Right lobe of liver (tissue), 6 donors: ENCODE measurements at regions not wholly inside any gene's neighbourhood (a gene's known extent, or its start where the extent isn't known, plus 50 kb on each side); places are given as distances from the start of the nearest gene placed in this dataset.

ENCODE experiments used
- ATAC-seq, 4 donors: fragments of 200-7000 bp; cut with Tn5 transposase; one replicate each; pipeline ENCODE4 v1.9.1; 2020; ENCODE audit warnings: mild to moderate bottlenecking in 4 of 4, moderate library complexity in 4 of 4
- DNase-seq, 3 donors: peaks; one replicate each; pipeline ENCODE4 v3.0.0-alpha.2; 2020
- H3K27ac ChIP-seq, 3 donors: fragments of 200-600 bp; one replicate each; pipeline ENCODE4 v1.8.0; 2022
- H3K27me3 ChIP-seq, 2 donors: fragments of 200-600 bp; one replicate each; pipeline ENCODE4 v1.8.0; 2022
- H3K36me3 ChIP-seq, 4 donors: fragments of 200-600 bp; sonication (generic) in 1 of 4; one replicate each; pipeline versions ENCODE4 v1.5.1 to v1.8.0; 2017 to 2022; ENCODE audit warnings: control low read depth in 1 of 4
- H3K4me1 ChIP-seq, 4 donors: fragments of 200-600 bp; sonication (generic) in 1 of 4; one replicate each; pipeline versions ENCODE4 v1.5.1 to v1.8.0; 2017 to 2022; ENCODE audit warnings: control low read depth in 1 of 4
- H3K4me3 ChIP-seq, 3 donors: fragments of 200-600 bp; one replicate each; pipeline ENCODE4 v1.8.0; 2022
- H3K9me3 ChIP-seq, 4 donors: fragments of 200-600 bp; sonication (generic) in 1 of 4; one replicate each; pipeline versions ENCODE4 v1.5.1 to v1.8.0; 2017 to 2022; ENCODE audit warnings: control low read depth in 1 of 4
- POLR2A ChIP-seq: fragments of 450-650 bp; IDR thresholded peaks from one replicate; pipeline ENCODE4 v1.6.1; 2017; ENCODE audit warnings: antibody characterized with exemption, mild to moderate bottlenecking
- WGBS: methylation state at CpG from one replicate; pipeline ENCODE4 v1.1.6; 2018; ENCODE audit warnings: low coverage, low lambda C conversion rate; ENCODE audit not compliant: insufficient coverage; ENCODE audit errors: missing lambda C conversion rate; 5-methylcytosine and 5-hydroxymethylcytosine counted together
- intact Hi-C, 2 donors: fragments of 100-400 bp; cut with DNase I; formaldehyde crosslinking; loops; one replicate each; pipeline versions ENCODE4 v1.11.2 to v1.14.1; 2022
- TF ChIP-seq, protein P1 (sequence below), 4 donors: fragments of 200-600 bp in 3 of 4; fragments of 450-650 bp in 1 of 4; IDR thresholded peaks; one replicate each; pipeline versions ENCODE4 v1.5.1 to v1.8.0; 2016 to 2022; ENCODE audit warnings: antibody characterized with exemption in 4 of 4, mild to moderate bottlenecking in 2 of 4
- donor health status: DM: no; HTN: yes; CAD: no.
- donor health status: DM: no; HTN: no; CAD: no.
- donor health status: DM: no; HTN: no; CAD: no.
- donor health status: DM: no; HTN: yes; CAD: no.
- donor health status: DM: no; HTN: yes; CAD: no.

DNA sequence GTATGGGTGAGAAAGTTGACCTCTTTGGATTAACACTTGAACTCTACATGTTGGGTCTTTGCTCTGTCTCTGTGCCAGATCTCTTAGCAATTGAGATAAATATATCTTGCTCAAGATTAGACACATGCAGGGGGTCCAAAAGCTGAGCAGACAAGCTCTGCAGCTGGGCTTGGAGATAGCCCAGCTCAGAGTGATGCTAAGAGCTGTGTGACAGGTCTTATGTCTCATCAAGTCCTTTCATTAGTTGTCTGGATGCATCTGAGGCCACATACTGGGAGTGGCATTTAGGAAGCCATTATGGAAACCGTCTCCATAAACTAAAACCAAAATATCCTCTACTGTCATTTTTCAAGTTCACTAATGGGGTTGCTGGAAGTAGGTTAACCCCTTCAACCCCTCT is 289.4 kb upstream of the DUSP10 start:
- TF ChIP-seq POLR2A, result no peak
- TF ChIP-seq, protein P1, sequence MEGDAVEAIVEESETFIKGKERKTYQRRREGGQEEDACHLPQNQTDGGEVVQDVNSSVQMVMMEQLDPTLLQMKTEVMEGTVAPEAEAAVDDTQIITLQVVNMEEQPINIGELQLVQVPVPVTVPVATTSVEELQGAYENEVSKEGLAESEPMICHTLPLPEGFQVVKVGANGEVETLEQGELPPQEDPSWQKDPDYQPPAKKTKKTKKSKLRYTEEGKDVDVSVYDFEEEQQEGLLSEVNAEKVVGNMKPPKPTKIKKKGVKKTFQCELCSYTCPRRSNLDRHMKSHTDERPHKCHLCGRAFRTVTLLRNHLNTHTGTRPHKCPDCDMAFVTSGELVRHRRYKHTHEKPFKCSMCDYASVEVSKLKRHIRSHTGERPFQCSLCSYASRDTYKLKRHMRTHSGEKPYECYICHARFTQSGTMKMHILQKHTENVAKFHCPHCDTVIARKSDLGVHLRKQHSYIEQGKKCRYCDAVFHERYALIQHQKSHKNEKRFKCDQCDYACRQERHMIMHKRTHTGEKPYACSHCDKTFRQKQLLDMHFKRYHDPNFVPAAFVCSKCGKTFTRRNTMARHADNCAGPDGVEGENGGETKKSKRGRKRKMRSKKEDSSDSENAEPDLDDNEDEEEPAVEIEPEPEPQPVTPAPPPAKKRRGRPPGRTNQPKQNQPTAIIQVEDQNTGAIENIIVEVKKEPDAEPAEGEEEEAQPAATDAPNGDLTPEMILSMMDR (IDR thresholded peaks at IDR 0.05), result no peak
- DNase-seq (no peak), ATAC-seq (no peak)
- WGBS, result 80% methylated on average over 1 of the region's 1 CpG
- intact Hi-C loops, result no loop called here
- Histone ChIP-seq H3K4me3 (no peak overlapping the region), H3K27ac (no peak overlapping the region), H3K36me3 (no peaks in the 10 kb centered on the region), H3K9me3 (no peaks in the 10 kb centered on the region), H3K4me1 (peaks cover 0 to 28% (median 8%) of the 10 kb centered on the region in 4 donors), H3K27me3 (no peaks in the 10 kb centered on the region)

DNA sequence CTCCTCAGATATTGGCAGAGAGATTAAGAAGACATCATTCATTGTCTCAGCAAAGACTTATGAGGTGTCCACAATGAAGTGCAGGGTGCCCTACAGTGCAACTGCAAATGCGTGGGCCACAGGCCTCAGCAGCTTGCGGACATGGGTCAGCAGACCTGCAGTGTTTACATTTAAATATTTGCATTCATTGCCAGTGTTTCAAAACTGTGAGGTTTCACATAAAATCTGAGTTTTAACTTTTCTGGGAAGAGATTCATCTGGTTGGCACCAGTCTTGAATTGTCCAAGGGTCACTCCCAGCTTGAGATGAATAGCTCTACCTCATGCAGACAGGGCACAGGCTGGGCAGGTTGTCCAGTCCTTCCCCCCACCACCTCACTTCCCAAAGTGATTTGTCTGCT is 286.8 kb upstream of the DUSP10 start:
- DNase-seq (peak; percentile 28 to 65 (median 61)), ATAC-seq (peak; percentile 72 to 83 (median 78))
- no peaks in the 10 kb centered on the region for H3K36me3 ChIP-seq
- no peaks in the 10 kb centered on the region for H3K27me3 ChIP-seq
- no peak for TF ChIP-seq POLR2A
- TF ChIP-seq, protein P1 (IDR thresholded peaks at IDR 0.05), result no peak
- H3K27ac ChIP-seq, result peak overlapping the region in 2 of 3 donors; percentile 34 to 73
- H3K4me3 ChIP-seq, result no peak overlapping the region
- intact Hi-C loops, result no loop called here
- WGBS, result 30% methylated on average over 2 of the region's 2 CpGs
- H3K9me3 ChIP-seq, result no peaks in the 10 kb centered on the region
- peaks cover 0 to 38% (median 8%) of the 10 kb centered on the region in 4 donors for H3K4me1 ChIP-seq

DNA sequence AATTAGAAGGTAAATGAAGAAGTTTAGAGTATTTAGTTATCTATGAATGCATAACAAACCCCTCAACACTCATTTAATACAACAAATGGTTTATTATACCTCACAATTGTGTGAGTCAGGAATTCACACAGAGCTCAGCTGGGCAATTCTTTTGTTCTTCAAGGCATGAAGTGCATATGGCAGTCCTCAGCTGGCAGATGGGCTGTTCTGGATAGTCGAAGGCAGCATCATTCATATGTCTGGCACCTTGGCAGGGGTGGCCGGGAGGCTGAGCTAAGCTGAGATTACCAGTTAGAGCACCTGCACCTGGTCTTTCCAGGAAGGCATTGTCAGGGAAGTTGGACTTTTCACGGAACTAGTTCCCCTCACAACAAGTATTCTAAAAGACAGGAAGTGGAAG is 286.2 kb upstream of the DUSP10 start:
- DNase-seq (no peak), ATAC-seq (peak in 2 of 4 donors; percentile 7 to 28)
- Histone ChIP-seq H3K4me1 (peaks cover 0 to 38% (median 8%) of the 10 kb centered on the region in 4 donors), H3K27me3 (no peaks in the 10 kb centered on the region), H3K9me3 (no peaks in the 10 kb centered on the region), H3K4me3 (no peak overlapping the region), H3K27ac (peak overlapping the region in 2 of 3 donors; percentile 34 to 73), H3K36me3 (no peaks in the 10 kb centered on the region)
- no CpG with 5 or more reads among the region's 3 CpGs for WGBS
- intact Hi-C loops, result no loop called here
- no peak for TF ChIP-seq POLR2A
- TF ChIP-seq, protein P1 (IDR thresholded peaks at IDR 0.05), result no peak

DNA sequence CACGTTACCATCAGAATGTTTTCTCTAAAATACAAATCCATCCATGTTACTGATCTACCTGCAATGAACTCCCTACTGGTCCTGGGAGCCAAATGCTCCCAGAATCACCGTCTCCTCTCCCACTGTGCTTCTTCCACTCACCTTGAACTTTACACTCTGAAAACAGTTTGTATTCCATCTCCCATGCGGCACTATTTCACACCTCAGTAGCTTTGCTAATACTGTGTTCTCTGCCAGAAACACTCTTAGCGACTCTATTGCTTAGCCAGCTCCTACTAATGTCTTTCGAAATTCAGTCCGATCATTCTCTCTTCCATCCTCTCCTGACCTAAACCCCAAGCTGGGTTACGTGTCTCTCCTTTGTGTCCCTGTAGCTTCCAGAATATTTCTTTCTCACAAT is 284.4 kb upstream of the DUSP10 start:
- 28% methylated on average over 7 of the region's 7 CpGs for WGBS
- DNase-seq (peak in 1 of 3 donors; percentile 55), ATAC-seq (peak; percentile 77 to 89 (median 82))
- Histone ChIP-seq H3K4me1 (peaks cover 0 to 38% (median 8%) of the 10 kb centered on the region in 4 donors), H3K9me3 (no peaks in the 10 kb centered on the region), H3K27ac (peak overlapping the region in 2 of 3 donors; percentile 72 to 87), H3K27me3 (no peaks in the 10 kb centered on the region), H3K36me3 (no peaks in the 10 kb centered on the region), H3K4me3 (no peak overlapping the region)
- intact Hi-C loops, result no loop called here
- TF ChIP-seq, protein P1 (IDR thresholded peaks at IDR 0.05), result no peak
- no peak for TF ChIP-seq POLR2A

DNA sequence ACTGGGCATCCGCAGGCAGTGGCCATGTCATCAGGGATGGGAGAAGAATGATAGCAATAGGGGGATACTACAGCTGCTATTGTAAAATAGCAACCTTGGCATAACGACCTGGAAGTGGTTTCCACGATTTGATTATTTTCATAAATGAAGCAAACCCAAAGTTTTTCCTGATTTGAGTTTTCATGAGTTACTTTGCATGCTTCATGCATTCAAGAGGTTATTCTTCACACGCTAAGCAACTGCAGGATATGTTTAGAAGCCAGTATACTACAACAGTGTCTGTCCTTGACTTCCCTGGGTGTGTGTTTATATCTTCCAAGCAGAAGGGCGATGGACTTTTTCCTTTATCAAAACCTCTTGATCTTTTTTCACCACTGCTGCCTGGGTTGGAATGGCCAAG is 281.1 kb upstream of the DUSP10 start:
- Histone ChIP-seq H3K9me3 (no peaks in the 10 kb centered on the region), H3K27me3 (no peaks in the 10 kb centered on the region), H3K4me1 (peaks cover 0 to 29% (median 4%) of the 10 kb centered on the region in 4 donors), H3K27ac (no peak overlapping the region), H3K4me3 (no peak overlapping the region), H3K36me3 (no peaks in the 10 kb centered on the region)
- DNase-seq, result no peak
- intact Hi-C loops, result no loop called here
- ATAC-seq, result no peak
- TF ChIP-seq, protein P1 (IDR thresholded peaks at IDR 0.05), result no peak
- no peak for TF ChIP-seq POLR2A
- 71% methylated on average over 5 of the region's 5 CpGs for WGBS
